ENCODE measurements at regions not wholly inside any gene's neighbourhood (a gene's known extent, or its start where the extent isn't known, plus 50 kb on each side); places are given as distances from the start of the nearest gene placed in this dataset.

DNA sequence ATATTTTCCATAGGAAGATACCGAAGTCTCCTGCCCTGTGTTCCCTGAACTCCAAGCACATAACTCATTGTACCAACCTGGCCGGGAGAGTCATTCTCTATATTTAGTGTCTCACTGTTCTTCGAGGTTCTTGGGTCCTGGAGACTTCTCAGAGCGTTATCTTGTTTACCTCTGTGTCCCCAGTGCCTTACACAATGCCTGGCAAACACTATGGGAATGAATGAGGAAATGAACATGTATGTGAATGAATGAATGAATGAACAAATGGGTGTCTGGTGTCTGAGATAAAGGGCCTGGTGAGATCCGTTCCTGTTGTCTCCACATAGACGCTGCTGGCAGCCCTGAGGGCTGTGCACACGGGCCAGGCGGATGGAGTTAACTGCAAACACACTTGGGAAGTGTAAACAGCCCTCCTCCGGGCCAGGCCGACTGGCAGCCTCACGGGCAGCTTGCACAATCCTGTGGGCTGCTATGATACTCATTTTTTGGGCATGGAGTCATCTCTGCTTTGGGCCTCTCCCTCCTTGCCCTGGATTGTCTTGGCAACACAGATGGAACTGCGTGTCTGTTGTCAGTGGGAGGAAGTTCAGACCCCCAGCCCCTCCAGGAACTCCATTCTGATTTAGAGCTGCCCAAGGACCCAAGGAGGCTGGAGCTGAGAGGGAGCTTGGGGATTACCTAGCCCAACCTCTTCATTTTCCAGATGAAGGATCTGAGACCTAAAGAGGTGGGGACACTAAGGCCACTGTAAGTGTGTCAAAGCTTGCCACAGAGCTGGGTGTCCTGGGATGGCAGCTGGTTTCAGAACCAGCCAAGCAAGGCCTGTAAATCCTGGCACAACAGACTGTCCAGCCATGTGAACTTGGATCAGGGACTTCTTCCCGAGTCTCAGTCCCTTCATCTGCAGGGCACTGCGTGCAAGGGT lies 124.4 kb downstream of the INHBB start:
- Histone ChIP-seq H3K4me1 (ENCODE audit: insufficient read depth) (peaks cover 19% of the 10 kb centered on the region), H3K9me3 (no peaks in the 10 kb centered on the region), H3K4me3 (no peak overlapping the region), H3K27me3 (no peaks in the 10 kb centered on the region), H3K36me3 (no peaks in the 10 kb centered on the region), H3K27ac (peak overlapping the region; percentile 7 to 58)
- DNase-seq, result peak; percentile 80 to 89 (median 82)
- TF ChIP-seq, protein P1, sequence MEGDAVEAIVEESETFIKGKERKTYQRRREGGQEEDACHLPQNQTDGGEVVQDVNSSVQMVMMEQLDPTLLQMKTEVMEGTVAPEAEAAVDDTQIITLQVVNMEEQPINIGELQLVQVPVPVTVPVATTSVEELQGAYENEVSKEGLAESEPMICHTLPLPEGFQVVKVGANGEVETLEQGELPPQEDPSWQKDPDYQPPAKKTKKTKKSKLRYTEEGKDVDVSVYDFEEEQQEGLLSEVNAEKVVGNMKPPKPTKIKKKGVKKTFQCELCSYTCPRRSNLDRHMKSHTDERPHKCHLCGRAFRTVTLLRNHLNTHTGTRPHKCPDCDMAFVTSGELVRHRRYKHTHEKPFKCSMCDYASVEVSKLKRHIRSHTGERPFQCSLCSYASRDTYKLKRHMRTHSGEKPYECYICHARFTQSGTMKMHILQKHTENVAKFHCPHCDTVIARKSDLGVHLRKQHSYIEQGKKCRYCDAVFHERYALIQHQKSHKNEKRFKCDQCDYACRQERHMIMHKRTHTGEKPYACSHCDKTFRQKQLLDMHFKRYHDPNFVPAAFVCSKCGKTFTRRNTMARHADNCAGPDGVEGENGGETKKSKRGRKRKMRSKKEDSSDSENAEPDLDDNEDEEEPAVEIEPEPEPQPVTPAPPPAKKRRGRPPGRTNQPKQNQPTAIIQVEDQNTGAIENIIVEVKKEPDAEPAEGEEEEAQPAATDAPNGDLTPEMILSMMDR (IDR thresholded peaks at IDR 0.05), result no peak
- no peak for TF ChIP-seq EP300 (IDR thresholded peaks at IDR 0.05)
- no peak for TF ChIP-seq POLR2A (IDR thresholded peaks at IDR 0.05)
- WGBS, 3 donors, result 15 to 27% (median 18%) methylated on average over 14 of the region's 14 CpGs
- intact Hi-C loops (cut with DNase I), result no loop called here

- intact Hi-C loops (cut with DNase I), result no loop called here
- no peaks in the 10 kb centered on the region for H3K36me3 ChIP-seq
- 66 to 79% (median 78%) methylated on average over 5 of the region's 5 CpGs for WGBS, 3 donors
- H3K9me3 ChIP-seq, result no peaks in the 10 kb centered on the region
- TF ChIP-seq, protein P1 (IDR thresholded peaks at IDR 0.05), result no peak
- TF ChIP-seq EP300 (IDR thresholded peaks at IDR 0.05) (no peak), POLR2A (IDR thresholded peaks at IDR 0.05) (no peak)
- no peak overlapping the region for H3K4me3 ChIP-seq
- H3K4me1 ChIP-seq (ENCODE audit: insufficient read depth), result peaks cover 16% of the 10 kb centered on the region
- peak in 1 of 5 donors; percentile 28 for DNase-seq
- H3K27me3 ChIP-seq, result no peaks in the 10 kb centered on the region
- H3K27ac ChIP-seq, result no peak overlapping the region
Measured at GRCh38 chr2:120471166-120471565, 125.2 kb downstream of the INHBB start.

DNA sequence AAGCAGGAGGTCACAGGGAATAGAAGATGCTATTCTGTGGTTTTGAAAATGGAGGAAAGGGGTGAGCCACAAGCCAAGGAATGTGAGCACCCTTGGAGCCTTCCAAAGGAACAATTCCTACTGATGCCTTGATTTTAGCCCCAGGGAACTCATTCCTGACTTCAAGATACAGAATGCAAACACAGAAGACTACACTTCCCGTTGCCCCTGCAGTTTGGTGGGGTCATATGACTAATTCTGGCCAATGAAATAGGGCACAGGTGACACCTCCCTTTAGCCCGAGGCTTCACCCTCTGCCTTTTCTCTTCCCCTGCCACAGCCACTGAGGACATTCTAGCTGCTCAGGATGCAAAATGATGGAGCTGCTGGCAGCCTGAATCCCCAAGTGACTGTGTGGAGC lies 126.1 kb downstream of the INHBB start:
- intact Hi-C loops (cut with DNase I), result no loop called here
- WGBS, 3 donors, result 41 to 47% (median 47%) methylated on average over 2 of the region's 2 CpGs

DNA sequence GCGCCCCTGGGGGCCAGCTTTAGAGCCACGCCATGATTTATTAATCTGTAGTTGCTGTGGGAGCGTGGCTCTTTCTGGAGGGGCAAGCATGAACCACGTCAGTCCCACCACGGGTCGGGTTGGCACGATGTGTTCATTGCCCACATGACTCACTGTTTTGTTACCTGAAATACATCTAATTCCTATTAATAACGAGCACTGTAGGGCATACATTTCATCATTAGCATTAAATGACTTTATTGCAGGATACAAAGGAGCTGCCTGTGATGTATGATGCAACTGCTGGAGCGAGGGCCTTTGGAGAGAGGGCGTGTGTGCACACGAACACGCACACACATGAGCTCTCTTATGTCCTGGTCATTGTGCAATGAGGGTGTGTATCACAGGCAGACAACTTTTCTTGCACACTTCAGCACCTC lies 127.0 kb downstream of the INHBB start:
- peak in 1 of 5 donors; percentile 19 for DNase-seq
- Histone ChIP-seq H3K4me1 (ENCODE audit: insufficient read depth) (peaks cover 9% of the 10 kb centered on the region), H3K9me3 (no peaks in the 10 kb centered on the region), H3K27ac (no peak overlapping the region), H3K4me3 (no peak overlapping the region), H3K27me3 (no peaks in the 10 kb centered on the region), H3K36me3 (no peaks in the 10 kb centered on the region)
- TF ChIP-seq, protein P1 (IDR thresholded peaks at IDR 0.05), result no peak
- TF ChIP-seq POLR2A (IDR thresholded peaks at IDR 0.05) (no peak), EP300 (IDR thresholded peaks at IDR 0.05) (no peak)
- intact Hi-C loops (cut with DNase I), result no loop called here
- 95 to 96% (median 96%) methylated on average over 12 of the region's 12 CpGs for WGBS, 3 donors

More for the DNA sequence above, 126.1 kb downstream of the INHBB start:
- TF ChIP-seq EP300 (IDR thresholded peaks at IDR 0.05), result no peak
- no peak for TF ChIP-seq POLR2A (IDR thresholded peaks at IDR 0.05)
- TF ChIP-seq, protein P1 (IDR thresholded peaks at IDR 0.05), result no peak
- Histone ChIP-seq H3K36me3 (no peaks in the 10 kb centered on the region), H3K4me1 (ENCODE audit: insufficient read depth) (peaks cover 12% of the 10 kb centered on the region), H3K4me3 (no peak overlapping the region), H3K27ac (no peak overlapping the region), H3K9me3 (no peaks in the 10 kb centered on the region), H3K27me3 (no peaks in the 10 kb centered on the region)
- peak in 1 of 5 donors; percentile 7 for DNase-seq
